HG03460 (cell line): ENCODE measurements at regions not wholly inside any gene's neighbourhood (a gene's known extent, or its start where the extent isn't known, plus 50 kb on each side); places are given as distances from the start of the nearest gene placed in this dataset.

Experiments
- ATAC-seq: cut with Tn5 transposase; IDR thresholded peaks from one replicate; pipeline ENCODE4 v1.9.1; 2021; ENCODE audit not compliant: unreplicated experiment

DNA sequence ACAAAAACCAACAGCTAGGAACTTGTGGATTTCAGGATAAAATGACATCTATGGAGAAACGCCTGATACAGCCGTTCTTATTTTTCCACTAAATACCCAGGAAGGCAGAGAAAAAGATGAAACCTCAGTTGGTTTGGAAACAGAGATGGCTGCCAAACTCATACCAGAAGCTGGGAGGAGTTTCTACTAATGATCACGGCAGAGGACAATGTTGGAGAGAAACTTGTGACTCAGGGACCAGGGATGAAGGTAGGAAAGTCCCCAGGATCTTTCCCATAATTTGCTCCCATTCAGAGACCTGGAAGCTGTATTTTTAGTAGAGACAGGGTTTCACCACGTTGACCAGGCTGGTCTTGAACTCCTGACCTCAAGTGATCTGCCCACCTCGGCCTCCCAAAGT is 187.1 kb upstream of the IER5L start:
- ATAC-seq: no peak

GRCh38 chr9:129363216-129363873 is 185.3 kb upstream of the IER5L start:
- ATAC-seq: no peak

DNA sequence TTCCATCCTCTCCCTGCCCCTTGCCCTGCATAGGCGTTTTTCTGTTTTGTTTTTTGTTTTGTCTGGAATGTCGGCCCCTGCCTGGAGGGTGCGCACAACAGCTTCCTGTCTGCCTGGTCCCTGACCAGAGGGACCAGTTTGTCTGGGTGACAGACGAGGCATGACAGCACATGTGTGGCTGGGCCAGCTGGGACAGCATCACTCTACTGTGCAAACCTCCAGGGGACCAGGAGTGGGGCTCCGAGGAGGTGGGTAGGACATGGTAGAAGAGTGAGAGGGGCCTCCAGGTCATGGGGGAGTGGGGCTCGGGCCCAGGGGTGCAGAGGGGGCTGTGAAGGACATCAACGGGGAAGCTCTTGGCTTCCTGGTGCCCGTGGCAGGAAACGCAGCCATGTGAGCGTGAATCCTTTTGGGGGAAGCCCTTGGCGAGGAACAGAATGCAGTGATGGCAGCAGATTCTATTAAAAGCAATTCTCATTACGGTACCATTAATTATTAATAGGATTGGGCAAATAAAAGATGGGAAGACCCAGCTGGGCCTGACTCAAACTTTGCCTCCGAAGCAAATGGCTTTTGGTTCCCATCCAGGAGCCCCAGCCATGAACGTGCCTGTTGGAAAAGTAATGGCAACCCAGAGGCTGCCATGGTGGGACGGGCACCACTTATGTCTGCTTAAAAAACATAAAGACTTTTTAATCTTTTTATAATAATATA is 184.4 kb upstream of the IER5L start:
- no peak for ATAC-seq

GRCh38 chr9:129361196-129361595 is 183.1 kb upstream of the IER5L start:
- ATAC-seq: no peak

- ATAC-seq: no peak
These were observed 182.0 kb upstream of the IER5L start for GRCh38 chr9:129359916-129360536.

DNA sequence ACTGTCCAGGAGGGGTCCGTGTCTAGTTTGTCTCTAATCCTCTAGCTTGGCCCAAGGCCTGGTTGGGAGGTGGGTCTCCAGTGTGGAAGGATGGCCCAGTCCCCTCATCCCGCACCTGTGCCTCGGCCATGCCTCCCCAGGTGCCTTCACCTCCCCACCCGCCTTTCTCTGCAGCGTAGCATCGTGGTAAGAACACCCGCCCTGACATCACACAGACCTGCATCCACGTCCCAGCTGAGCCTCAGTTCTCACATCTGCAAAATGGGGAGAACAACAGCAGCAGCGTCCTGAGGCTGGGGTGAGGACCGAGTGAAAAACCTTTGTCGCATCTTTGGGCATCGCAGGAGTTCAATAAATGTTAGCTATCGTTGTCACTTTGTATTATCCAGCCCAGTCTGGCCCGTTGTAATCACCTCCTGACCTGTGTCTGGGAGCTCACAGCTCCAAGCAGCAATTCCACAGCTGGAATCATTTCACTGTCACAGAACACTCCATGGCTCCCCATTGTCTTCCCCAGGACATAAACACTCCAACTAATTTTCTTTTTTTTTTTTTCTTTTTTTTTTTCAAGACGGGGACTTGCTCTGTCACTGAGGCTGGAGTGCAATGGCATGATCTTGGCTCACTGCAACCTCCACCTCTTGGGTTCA is 181.2 kb upstream of the IER5L start:
- no peak for ATAC-seq

- no peak for ATAC-seq
These were observed 180.6 kb upstream of the IER5L start for GRCh38 chr9:129358621-129359154.

GRCh38 chr9:129357773-129358245 is 179.7 kb upstream of the IER5L start:
- no peak for ATAC-seq

- ATAC-seq: no peak
These were observed 179.1 kb upstream of the IER5L start for GRCh38 chr9:129356871-129357772.

DNA sequence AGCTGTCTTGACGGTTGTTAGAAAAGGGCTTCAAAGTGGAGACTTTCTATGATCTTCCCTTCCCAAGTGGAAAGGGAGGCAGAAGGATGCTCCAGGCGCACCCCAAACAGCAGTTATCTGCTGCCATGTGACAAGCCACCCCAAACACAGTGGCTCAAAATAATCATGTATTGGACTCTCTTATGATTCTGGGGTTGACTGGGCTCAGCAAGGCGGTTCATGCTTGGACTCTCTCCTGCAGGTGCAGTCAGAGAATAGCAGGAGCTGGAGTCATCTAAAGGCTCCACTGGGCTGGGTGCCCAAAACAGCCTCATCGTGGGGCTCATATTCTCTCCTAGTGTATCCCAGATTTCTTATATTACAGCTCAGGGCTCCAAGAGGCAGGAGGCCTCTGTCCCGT is 177.6 kb upstream of the IER5L start:
- ATAC-seq: no peak

DNA sequence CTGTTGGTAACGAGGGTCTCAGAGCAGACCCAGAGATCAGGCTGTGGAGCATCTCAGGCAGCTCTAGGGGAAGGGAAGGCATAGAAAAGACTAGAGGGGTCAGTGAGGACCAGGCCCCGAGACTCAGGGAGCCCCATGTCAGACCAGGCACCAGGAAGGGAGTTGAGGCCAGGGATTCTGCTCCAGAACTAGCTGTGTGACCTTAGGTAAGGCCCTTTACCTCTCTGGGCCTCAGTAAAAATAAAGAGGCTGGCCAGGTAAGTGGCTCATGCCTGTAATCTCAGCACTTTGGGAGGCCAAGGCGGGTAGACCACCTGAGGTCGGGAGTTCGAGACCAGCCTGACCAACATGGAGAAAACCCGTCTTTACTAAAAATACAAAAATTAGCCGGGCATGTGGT is 176.4 kb upstream of the IER5L start:
- no peak for ATAC-seq

DNA sequence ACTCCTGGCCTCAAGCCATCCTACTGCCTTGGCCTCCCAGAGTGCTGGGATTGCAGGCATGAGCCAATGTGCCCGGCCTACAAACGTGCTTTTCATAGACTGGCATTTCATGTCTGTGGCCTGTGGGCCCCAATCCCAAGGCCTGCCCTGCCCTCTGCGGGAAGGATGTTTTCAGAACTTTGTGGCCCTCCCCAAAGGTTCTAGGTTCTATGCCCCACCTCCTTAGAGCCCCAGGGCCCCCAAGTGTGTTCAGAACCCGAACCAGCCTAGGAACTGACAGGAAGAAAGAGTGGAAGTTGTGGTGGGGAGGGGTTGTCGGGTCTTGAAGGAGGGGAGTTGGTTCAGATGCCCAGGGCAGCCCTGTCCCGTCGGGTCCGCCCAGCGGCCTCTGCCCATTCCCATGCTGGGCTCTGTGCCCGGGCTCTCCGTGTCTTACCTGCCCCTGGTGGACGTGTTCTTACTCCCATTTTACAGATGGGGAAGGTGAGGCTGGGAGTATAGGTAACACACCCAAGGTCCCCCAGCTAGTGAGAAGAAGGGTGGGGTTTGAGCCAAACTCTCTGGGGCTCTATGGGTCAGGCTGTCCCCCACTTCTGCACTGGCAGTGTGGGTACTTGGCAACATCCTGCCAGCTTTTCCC is 175.8 kb upstream of the IER5L start:
- ATAC-seq: no peak

GRCh38 chr9:129352146-129352865 is 174.2 kb upstream of the IER5L start:
- no peak for ATAC-seq

GRCh38 chr9:129351642-129352145 is 173.6 kb upstream of the IER5L start:
- no peak for ATAC-seq

- no peak for ATAC-seq
These were observed 173.1 kb upstream of the IER5L start for GRCh38 chr9:129351058-129351641.

DNA sequence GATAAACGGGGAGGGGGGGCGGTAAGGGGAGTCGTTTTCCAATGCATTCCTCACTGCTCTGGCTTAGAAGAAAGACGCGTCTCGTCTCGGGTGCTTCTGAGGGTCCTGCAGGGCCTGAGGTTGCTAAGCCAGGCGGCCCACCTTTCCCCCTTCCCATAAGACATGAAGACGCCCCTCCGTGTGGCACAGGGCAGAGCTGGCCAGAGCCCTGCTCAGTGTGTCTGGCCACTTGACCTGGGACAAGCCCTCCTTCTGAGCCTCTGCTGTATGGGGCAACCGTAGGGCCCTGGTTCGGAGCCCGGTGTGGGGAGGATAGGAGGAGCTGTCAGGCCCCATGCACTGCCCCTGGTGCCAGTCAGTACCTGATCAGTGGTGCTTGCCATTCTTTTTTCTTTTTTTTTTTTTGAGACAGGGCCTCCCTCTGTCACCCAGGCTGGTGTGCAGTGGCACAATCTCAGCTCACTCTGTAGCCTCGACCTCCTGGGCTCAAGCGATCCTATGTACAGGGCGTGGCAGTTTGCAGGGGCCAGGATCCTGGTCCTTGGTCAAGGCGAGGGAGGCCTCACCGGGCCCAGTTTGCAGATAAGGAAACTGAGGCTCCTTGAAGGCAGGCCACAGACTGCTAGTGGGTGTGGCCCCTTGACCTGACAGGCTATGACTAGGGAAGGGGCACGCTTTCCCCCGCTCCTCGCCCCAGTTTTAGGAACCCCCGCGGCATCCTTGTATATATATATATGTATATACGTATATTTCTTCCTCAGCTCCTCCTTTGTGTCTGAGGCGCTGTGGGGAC is 172.3 kb upstream of the IER5L start:
- ATAC-seq: no peak

- ATAC-seq: no peak
These were observed 171.5 kb upstream of the IER5L start for GRCh38 chr9:129349665-129349947.
